NCI-H2107 treated with DMSO at 0.1 percent for 48 hours (cell line): ENCODE measurements at regions not wholly inside any gene's neighbourhood (a gene's known extent, or its start where the extent isn't known, plus 50 kb on each side); places are given as distances from the start of the nearest gene placed in this dataset.
A peak's percentile ranks its signal among the peaks of the same experiment; 100 is the strongest.

Source experiments
- DNase-seq: peaks from one replicate; lab custom pipeline; 2025; ENCODE audit not compliant: unreplicated experiment; lab: John Stamatoyannopoulos, UW

- no peak for DNase-seq
Observed at GRCh38 chr13:44171861-44172260, 201.8 kb upstream of the SERP2 start.

GRCh38 chr13:44172281-44172810 is 201.3 kb upstream of the SERP2 start:
- DNase-seq = no peak

- DNase-seq = no peak
Observed at GRCh38 chr13:44174769-44175425, 198.7 kb upstream of the SERP2 start.

DNA sequence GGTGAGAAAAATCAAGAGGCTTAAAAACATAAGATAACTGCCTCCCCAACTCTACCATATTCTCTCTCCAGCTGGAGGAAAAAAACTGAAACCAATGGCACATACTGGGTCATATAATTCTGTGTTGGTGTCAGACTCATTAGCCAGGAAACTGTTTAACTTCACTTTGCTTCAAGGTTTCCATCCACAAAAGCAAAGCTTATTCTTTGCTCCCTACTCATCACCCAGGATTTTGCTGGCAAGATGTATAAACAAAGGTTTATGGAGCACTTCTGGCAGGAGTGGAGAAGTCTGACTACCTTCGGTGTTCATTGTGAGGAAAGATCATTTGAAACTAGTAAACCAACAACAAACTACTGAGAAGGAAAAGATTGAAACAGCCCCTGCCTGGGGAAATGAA is 197.5 kb upstream of the SERP2 start:
- no peak for DNase-seq

DNA sequence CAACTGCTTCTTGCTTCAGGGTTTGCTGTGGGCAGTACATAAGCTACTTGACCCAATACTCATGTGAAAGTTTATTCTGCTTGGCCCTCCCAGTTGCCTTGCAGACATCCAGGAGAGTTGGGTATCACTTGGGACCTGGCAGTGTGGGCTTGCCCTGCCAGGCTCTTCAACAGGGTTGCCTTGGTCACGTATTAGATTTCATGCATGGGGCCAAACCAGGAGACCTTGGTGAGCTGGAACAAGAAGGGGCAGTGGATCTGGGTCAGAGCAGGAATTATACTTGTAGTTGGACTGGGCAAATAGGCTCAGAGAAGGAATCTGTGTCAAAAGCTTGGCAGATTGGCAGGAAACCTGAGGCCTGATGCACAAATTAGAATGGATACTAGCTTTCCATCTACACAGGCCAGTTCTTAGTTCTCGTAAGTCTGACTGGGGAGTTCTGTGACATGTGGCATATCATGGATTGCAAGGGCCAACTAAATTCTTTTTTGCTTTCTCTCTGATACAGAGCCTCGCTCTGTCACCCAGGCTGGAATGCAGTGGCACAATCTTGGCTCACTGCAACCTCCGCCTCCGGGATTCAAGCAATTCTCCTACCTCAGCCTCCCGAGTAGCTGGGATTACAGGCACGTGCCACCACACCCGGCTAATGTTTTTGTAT is 192.6 kb upstream of the SERP2 start:
- DNase-seq = no peak

DNA sequence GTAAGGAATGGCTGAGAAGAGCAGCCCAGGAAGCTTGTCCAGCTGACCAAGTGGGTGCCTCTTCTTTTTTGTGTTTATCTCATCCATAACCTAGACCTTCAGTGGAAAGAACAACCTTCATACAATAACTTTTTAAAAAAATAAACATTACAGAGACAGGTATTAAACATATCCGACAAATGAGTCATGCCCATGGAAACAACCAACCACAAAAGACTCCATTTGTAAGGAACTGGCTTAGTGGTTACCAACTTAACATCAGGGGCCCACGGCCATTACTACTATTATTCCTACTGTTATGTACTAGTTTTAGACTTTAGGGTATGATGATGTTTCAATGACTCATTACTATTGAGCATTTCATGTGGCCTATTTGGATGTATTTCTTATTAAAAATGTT is 191.7 kb upstream of the SERP2 start:
- no peak for DNase-seq

DNA sequence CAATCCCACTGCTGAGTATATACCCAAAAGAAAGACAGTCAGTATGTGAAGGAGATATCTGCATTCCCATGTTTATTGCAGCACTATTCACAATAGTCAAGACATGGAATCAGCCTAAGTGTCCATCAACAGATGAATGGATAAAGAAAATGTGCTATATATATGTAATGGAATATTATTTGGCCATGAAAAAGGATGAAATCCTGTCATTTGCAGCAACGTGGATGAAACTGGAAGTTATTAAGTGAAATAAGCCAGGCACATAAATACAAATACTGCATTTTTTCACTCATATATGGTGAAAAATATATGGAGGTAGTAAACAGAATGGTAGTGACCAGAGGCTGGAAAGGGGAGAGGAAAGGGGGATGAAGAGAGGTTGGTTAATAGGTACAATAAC is 188.9 kb upstream of the SERP2 start:
- DNase-seq = no peak

- DNase-seq = no peak
Observed at GRCh38 chr13:44188257-44188656, 185.4 kb upstream of the SERP2 start.

- DNase-seq = no peak
Observed at GRCh38 chr13:44189085-44189484, 184.5 kb upstream of the SERP2 start.

DNA sequence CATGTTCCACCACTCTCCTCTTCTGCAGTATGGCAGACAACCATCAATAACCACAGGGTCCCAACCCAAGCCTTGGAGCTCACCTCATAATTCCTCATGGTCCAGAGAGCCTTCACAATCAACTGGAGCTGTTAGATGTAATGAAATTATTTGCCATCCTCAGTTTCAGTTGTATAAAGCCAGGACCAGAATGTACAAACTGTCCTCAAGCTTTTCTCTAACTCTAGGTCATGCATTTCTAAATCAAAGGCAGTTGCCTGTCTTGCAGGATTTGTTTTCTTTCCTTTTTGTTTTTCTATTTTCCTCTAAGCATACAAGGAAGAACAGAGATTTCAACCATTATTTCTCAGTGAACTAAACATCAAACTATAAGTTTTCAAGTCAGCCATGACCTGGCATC is 182.5 kb upstream of the SERP2 start:
- no peak for DNase-seq

- peak; percentile 17 for DNase-seq
Observed at GRCh38 chr13:44191504-44192171, 182.0 kb upstream of the SERP2 start.

DNA sequence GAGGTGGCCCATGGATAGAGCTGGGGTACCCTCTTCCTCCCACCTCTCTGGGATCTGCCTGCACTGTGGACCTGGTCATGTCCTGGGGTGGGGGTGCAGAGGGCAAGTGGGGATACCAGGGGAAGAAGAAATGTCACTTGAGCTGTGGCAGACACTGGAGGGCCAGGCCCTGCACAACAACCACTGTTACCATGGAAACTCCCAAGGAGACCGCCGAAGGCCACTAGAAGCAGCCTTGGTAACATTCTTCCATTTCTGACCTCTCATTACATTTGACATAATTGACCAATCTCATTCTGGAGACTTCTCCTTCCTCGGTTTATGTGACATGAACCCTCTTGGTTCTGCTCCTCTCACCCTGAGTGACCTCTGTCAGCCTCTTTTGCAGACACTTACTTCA is 179.9 kb upstream of the SERP2 start:
- no peak for DNase-seq

DNA sequence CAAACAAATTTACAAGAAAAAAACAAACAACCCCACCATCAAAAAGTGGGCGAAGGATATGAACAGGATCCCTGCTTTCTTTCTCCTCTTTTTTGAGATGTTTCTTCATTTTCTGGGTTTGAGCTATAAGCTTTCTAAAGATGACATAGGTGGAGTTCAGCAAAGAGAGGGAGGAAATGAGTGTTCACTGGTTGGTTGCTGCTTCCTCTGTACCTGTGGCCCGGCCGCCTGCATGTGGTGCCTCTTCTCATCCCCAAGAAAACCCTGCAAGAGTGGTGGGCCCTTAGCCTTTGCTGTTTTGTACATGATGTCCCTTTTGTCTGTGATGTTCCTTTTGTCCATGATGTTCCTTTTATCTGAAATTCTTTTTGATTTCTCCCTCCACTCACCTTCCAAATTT is 178.4 kb upstream of the SERP2 start:
- no peak for DNase-seq

DNA sequence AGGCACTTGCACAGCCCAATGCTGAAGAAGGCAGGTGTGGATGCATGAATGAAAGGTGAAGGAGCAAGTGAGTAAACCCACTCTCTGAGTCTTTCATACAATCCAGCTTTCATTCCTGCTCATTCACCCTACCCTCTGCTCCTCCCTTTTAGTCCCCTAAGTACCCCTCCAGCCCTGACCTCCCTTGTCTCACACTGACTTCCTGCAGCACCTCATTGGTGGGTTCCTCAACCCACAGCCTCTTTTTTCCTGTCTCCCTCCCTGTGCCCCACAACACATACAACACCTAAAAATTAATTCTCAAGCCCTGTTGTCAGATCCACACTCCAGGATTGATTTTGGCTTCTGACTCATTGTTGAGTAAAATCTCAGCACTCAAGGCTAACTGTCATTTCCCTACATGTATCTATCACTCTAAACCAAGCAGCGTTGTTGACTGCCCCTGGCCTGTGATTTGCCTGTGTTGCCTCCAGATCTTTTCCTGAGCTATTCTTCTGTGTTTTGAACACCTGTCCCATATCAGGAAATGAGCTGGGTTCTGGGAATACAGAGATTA is 177.3 kb upstream of the SERP2 start:
- DNase-seq = no peak

- no peak for DNase-seq
Observed at GRCh38 chr13:44197791-44198770, 175.5 kb upstream of the SERP2 start.

- DNase-seq = no peak
Observed at GRCh38 chr13:44198826-44199225, 174.8 kb upstream of the SERP2 start.

- DNase-seq = no peak
Observed at GRCh38 chr13:44199627-44200207, 173.9 kb upstream of the SERP2 start.

DNA sequence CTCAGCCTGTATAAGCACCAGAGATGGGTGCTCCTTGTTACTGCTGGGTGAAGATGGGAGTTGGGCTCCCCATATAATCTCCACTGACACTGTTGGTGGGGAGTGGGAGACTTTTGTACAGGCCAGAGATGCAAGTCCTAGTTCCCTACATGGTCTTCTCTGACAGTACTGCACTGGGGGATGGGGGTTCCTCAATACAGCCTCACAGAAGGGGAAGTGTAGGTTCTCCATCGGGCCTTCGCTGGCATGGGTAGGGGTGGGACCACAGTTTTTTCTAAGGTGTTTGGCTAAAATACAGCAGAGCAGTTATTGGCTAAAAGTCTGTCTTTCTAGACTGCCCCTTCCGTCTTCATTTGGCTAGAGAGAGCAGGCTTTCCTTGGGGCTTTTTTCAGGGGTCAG is 167.2 kb upstream of the SERP2 start:
- DNase-seq = no peak

- no peak for DNase-seq
Observed at GRCh38 chr13:44207476-44207875, 166.1 kb upstream of the SERP2 start.

GRCh38 chr13:44210525-44210924 is 163.1 kb upstream of the SERP2 start:
- peak; percentile 20 for DNase-seq
